ENCODE measurements at regions not wholly inside any gene's neighbourhood (a gene's known extent, or its start where the extent isn't known, plus 50 kb on each side); places are given as distances from the start of the nearest gene placed in this dataset.

DNA sequence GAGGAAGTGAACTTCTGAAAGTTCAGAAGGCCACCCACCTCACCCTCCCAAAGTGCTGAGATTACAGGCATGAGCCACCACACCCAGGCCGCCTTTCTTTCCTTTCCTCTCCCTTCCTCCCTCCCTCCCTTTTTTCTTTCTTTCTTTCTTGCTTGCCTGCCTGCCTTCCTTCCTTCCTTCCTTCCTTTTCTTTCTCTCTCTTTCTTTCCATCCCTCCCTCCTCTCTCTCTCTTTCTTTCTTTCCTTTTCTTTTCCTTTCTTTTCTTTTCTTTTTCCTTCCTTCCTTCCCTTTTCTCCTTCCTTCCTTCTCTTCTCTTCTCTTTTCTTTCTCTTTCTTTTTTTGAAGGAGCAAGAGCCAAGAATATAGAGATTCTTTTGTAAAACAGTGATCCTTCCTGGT lies 208.3 kb upstream of the HMGA2 start:
- DNase-seq (no peak), ATAC-seq (no peak)
- H3K36me3 ChIP-seq: no peaks in the 10 kb centered on the region
- intact Hi-C loops (cut with DNase I): no loop called here
- no peaks in the 10 kb centered on the region for H3K9me3 ChIP-seq
- 80% methylated on average over 1 of the region's 1 CpG for WGBS (ENCODE audit: insufficient coverage, low coverage, low lambda C conversion rate, missing lambda C conversion rate)
- no peak overlapping the region for H3K4me3 ChIP-seq
- no peak overlapping the region for H3K27ac ChIP-seq
- H3K4me1 ChIP-seq: no peaks in the 10 kb centered on the region
- no peaks in the 10 kb centered on the region for H3K27me3 ChIP-seq
- TF ChIP-seq, protein P1, sequence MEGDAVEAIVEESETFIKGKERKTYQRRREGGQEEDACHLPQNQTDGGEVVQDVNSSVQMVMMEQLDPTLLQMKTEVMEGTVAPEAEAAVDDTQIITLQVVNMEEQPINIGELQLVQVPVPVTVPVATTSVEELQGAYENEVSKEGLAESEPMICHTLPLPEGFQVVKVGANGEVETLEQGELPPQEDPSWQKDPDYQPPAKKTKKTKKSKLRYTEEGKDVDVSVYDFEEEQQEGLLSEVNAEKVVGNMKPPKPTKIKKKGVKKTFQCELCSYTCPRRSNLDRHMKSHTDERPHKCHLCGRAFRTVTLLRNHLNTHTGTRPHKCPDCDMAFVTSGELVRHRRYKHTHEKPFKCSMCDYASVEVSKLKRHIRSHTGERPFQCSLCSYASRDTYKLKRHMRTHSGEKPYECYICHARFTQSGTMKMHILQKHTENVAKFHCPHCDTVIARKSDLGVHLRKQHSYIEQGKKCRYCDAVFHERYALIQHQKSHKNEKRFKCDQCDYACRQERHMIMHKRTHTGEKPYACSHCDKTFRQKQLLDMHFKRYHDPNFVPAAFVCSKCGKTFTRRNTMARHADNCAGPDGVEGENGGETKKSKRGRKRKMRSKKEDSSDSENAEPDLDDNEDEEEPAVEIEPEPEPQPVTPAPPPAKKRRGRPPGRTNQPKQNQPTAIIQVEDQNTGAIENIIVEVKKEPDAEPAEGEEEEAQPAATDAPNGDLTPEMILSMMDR (IDR thresholded peaks at IDR 0.05): no peak
- TF ChIP-seq POLR2A (IDR thresholded peaks at IDR 0.05): no peak

DNA sequence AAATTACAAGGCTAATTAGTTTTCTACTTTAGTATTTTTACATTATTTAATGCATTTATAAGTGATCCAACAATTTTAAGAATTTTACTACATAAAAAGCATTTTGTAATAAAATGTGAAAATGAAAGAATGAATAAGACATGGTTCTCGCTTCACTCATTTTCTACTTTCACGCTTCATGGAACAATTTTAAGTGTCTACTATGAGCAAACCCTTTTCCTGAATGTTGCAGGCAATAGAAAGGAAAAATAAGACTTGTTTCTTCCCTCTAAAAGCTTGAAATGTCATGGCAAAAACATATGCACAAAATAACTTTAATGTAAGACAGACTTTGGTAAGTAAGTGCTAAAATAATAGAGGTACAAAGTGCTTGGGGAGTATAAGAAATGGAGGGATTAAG lies 205.7 kb upstream of the HMGA2 start:
- no peaks in the 10 kb centered on the region for H3K36me3 ChIP-seq
- H3K4me3 ChIP-seq: no peak overlapping the region
- H3K9me3 ChIP-seq: no peaks in the 10 kb centered on the region
- no peaks in the 10 kb centered on the region for H3K27me3 ChIP-seq
- H3K4me1 ChIP-seq: no peaks in the 10 kb centered on the region
- no peak for ATAC-seq
- no peak overlapping the region for H3K27ac ChIP-seq
- intact Hi-C loops (cut with DNase I): no loop called here
- 88% methylated on average over 2 of the region's 2 CpGs for WGBS (ENCODE audit: insufficient coverage, low coverage, low lambda C conversion rate, missing lambda C conversion rate)
- no peak for DNase-seq
- TF ChIP-seq, protein P1 (IDR thresholded peaks at IDR 0.05): no peak
- TF ChIP-seq POLR2A (IDR thresholded peaks at IDR 0.05): no peak

DNA sequence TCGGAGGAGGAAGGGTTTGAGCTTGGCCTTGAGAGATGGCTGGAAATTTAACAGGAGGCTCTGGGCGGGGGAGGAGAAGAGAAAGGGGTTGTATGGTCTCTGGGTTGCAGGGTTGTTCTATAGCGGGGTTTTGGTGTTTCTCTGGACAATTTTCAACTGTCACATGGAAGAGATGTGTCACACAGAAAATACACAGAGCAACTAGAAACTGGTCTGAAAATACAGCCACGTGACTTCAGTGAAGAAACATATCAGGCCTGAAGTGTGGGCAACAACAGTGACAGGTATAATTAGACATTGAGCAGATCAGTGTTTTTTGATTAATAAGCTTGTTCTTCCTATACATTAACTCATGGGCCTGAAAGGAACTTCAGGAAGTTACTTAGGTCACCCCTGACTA lies 205.3 kb upstream of the HMGA2 start:
- Histone ChIP-seq H3K4me3 (no peak overlapping the region), H3K4me1 (no peaks in the 10 kb centered on the region), H3K27ac (no peak overlapping the region), H3K9me3 (no peaks in the 10 kb centered on the region), H3K27me3 (no peaks in the 10 kb centered on the region), H3K36me3 (no peaks in the 10 kb centered on the region)
- intact Hi-C loops (cut with DNase I): no loop called here
- ATAC-seq: no peak
- WGBS (ENCODE audit: insufficient coverage, low coverage, low lambda C conversion rate, missing lambda C conversion rate): 53% methylated on average over 4 of the region's 4 CpGs
- no peak for TF ChIP-seq POLR2A (IDR thresholded peaks at IDR 0.05)
- TF ChIP-seq, protein P1 (IDR thresholded peaks at IDR 0.05): no peak
- DNase-seq: no peak

DNA sequence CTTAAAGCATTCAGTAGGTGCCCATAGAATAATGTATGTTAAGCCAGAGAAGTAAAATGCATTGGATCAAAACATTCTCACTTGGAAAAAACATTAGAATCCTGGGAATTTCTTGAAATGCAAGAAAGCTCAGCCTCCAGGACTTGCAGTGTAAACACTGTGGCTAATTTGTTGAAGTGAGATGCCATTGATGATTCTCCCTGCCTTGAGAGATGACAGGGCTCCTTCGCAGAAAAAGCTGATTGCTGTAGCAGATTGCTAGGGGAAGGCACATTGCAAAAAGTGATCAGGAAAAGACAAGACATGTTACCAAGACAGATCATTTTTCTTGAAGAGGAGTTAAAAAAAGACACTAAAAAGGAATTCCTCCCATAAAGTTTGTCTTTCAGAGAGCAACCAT lies 204.2 kb upstream of the HMGA2 start:
- TF ChIP-seq POLR2A (IDR thresholded peaks at IDR 0.05): no peak
- TF ChIP-seq, protein P1 (IDR thresholded peaks at IDR 0.05): no peak
- WGBS (ENCODE audit: insufficient coverage, low coverage, low lambda C conversion rate, missing lambda C conversion rate): 11% methylated on average over 1 of the region's 1 CpG
- ATAC-seq: no peak
- Histone ChIP-seq H3K4me3 (no peak overlapping the region), H3K9me3 (no peaks in the 10 kb centered on the region), H3K27ac (no peak overlapping the region), H3K4me1 (no peaks in the 10 kb centered on the region), H3K36me3 (no peaks in the 10 kb centered on the region), H3K27me3 (no peaks in the 10 kb centered on the region)
- DNase-seq: no peak
- intact Hi-C loops (cut with DNase I): no loop called here

DNA sequence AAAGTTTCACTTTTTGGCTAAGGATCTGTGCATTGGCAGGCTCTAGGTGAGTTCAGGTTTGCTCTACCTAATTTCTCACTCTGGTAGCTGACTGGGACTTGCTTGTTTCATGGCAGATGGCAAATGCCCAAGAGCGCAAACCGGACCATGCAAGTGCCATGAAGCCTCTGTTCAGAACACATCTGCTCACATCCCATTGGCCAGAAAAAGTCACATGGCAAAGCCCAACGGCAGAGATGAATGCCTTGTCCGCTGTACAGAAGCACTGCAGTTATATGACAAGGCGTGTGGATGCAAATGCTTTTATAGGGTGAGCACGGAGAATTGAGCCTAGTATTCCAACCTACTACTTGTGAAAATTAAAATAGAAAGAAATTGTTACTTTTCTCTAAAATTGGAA lies 202.2 kb upstream of the HMGA2 start:
- H3K27me3 ChIP-seq: no peaks in the 10 kb centered on the region
- no peaks in the 10 kb centered on the region for H3K36me3 ChIP-seq
- H3K4me1 ChIP-seq: no peaks in the 10 kb centered on the region
- no peaks in the 10 kb centered on the region for H3K9me3 ChIP-seq
- no peak overlapping the region for H3K27ac ChIP-seq
- ATAC-seq (no peak), DNase-seq (no peak)
- WGBS (ENCODE audit: insufficient coverage, low coverage, low lambda C conversion rate, missing lambda C conversion rate): 77% methylated on average over 6 of the region's 6 CpGs
- no peak overlapping the region for H3K4me3 ChIP-seq
- intact Hi-C loops (cut with DNase I): no loop called here
- no peak for TF ChIP-seq POLR2A (IDR thresholded peaks at IDR 0.05)
- TF ChIP-seq, protein P1 (IDR thresholded peaks at IDR 0.05): no peak
